HUES48 (cell line): ENCODE measurements at regions not wholly inside any gene's neighbourhood (a gene's known extent, or its start where the extent isn't known, plus 50 kb on each side); places are given as distances from the start of the nearest gene placed in this dataset.
"Not testable (repeated sequence)": the region's sequence is repeated elsewhere in the genome, so short reads cannot be mapped to it uniquely, and the experiment has no call there.

Source experiments
- H3K27ac ChIP-seq: one replicate; pipeline ENCODE4 v1.7.0; 2013; ENCODE audit warnings: low read depth, low read length, inconsistent platforms
- H3K27me3 ChIP-seq: 2 replicates; pipeline ENCODE4 v1.6.1; 2013; ENCODE audit warnings: mild to moderate bottlenecking, low read length; ENCODE audit not compliant: control insufficient read depth, insufficient read depth
- H3K36me3 ChIP-seq: 2 replicates; pipeline ENCODE4 v1.6.1; 2013; ENCODE audit warnings: low read length; ENCODE audit not compliant: control insufficient read depth, insufficient read depth
- H3K4me1 ChIP-seq: 2 replicates; pipeline ENCODE4 v1.6.1; 2013; ENCODE audit warnings: mild to moderate bottlenecking, low read length; ENCODE audit not compliant: control insufficient read depth, insufficient read depth
- H3K4me3 ChIP-seq: 2 replicates; pipeline ENCODE4 v1.5.1; 2013; ENCODE audit warnings: mild to moderate bottlenecking, low read depth, low read length
- H3K9ac ChIP-seq: 2 replicates; pipeline ENCODE4 v1.6.1; 2013; ENCODE audit warnings: mild to moderate bottlenecking, low read depth, low read length, moderate library complexity
- H3K9me3 ChIP-seq: 2 replicates; pipeline ENCODE4 v1.6.1; 2013; ENCODE audit warnings: low read length; ENCODE audit not compliant: control insufficient read depth, insufficient read depth

- Histone ChIP-seq H3K36me3 (peaks cover 63% of the 10 kb centered on the region), H3K9ac (no peak overlapping the region), H3K4me3 (no peak overlapping the region), H3K27me3 (no peaks in the 10 kb centered on the region), H3K27ac (no peak overlapping the region), H3K9me3 (no peaks in the 10 kb centered on the region), H3K4me1 (no peaks in the 10 kb centered on the region)
These were observed 79.3 kb downstream of the RFLNA start for GRCh38 chr12:124374147-124374546.

- H3K27ac ChIP-seq, H3K4me3 ChIP-seq, H3K4me1 ChIP-seq, H3K27me3 ChIP-seq, H3K9ac ChIP-seq, H3K9me3 ChIP-seq: not testable (repeated sequence)
- H3K36me3 ChIP-seq: peaks cover 59% of the 10 kb centered on the region
These were observed 78.8 kb downstream of the RFLNA start for GRCh38 chr12:124373701-124374100.

DNA sequence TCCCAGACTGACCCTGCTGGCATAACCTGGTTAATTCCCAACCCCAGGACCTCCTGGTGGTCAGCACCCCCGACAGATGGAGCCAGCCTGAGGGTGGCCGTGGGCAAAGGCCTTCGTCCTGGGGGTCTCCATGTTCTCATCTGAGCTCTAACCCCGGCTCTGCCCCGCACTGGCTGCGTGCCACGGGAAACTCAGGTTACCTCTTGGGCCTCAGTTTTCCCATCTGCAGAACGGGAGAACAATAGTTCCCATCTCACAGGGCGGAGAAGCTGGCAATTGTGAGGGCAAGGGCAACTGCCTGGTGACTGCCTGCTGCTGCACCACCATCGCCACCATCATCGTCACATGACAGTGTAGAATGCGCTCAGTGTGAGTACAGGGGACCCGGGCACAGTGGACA, 77.9 kb downstream of the RFLNA start:
- Histone ChIP-seq H3K9ac (no peak overlapping the region), H3K27ac (no peak overlapping the region), H3K9me3 (no peaks in the 10 kb centered on the region), H3K36me3 (peaks cover 57% of the 10 kb centered on the region), H3K4me3 (no peak overlapping the region), H3K4me1 (no peaks in the 10 kb centered on the region), H3K27me3 (no peaks in the 10 kb centered on the region)

DNA sequence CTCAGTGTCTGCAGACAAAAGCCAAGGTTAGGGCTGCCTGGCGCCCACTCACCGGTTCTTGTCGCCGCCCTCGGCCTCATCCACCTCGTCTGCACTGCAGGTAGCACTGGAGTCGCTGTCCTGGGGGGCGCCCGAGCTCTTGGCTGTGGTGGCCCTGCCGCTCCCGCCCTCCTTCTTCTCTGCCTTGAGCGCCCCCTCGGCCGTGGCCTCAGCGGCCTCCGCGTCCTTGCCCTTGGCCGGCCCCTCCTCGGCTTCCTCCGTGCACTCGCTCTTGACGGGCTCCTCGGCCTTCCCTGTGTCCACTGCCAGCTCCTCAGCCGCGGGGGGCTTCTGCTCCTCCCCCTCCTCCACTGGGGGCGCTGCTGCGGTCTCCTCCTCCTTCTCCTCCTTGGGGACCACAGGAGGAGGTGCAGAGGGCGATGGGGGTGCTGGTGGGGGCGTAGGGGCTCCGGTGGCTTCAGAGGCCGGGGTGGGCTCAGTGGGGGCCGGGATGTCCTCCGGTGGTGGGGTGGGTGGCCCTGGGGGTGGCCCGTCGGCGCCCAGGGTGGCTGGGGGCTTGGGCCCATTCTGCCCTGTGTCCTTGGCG, 77.2 kb downstream of the RFLNA start:
- no peak overlapping the region for H3K9ac ChIP-seq
- H3K9me3 ChIP-seq: no peaks in the 10 kb centered on the region
- H3K27ac ChIP-seq: no peak overlapping the region
- no peak overlapping the region for H3K4me3 ChIP-seq
- H3K27me3 ChIP-seq: no peaks in the 10 kb centered on the region
- H3K4me1 ChIP-seq: no peaks in the 10 kb centered on the region
- peaks cover 54% of the 10 kb centered on the region for H3K36me3 ChIP-seq

- Histone ChIP-seq H3K36me3 (peaks cover 54% of the 10 kb centered on the region), H3K27me3 (no peaks in the 10 kb centered on the region), H3K9me3 (no peaks in the 10 kb centered on the region), H3K9ac (no peak overlapping the region), H3K27ac (no peak overlapping the region), H3K4me3 (no peak overlapping the region), H3K4me1 (no peaks in the 10 kb centered on the region)
These were observed 76.5 kb downstream of the RFLNA start for GRCh38 chr12:124371366-124371765.

GRCh38 chr12:124370851-124371250, 76.0 kb downstream of the RFLNA start:
- H3K9ac ChIP-seq: no peak overlapping the region
- no peak overlapping the region for H3K4me3 ChIP-seq
- H3K4me1 ChIP-seq: no peaks in the 10 kb centered on the region
- H3K27me3 ChIP-seq: no peaks in the 10 kb centered on the region
- peaks cover 56% of the 10 kb centered on the region for H3K36me3 ChIP-seq
- H3K9me3 ChIP-seq: no peaks in the 10 kb centered on the region
- H3K27ac ChIP-seq: no peak overlapping the region

- no peak overlapping the region for H3K4me3 ChIP-seq
- no peaks in the 10 kb centered on the region for H3K4me1 ChIP-seq
- no peaks in the 10 kb centered on the region for H3K27me3 ChIP-seq
- no peak overlapping the region for H3K27ac ChIP-seq
- no peaks in the 10 kb centered on the region for H3K9me3 ChIP-seq
- peaks cover 60% of the 10 kb centered on the region for H3K36me3 ChIP-seq
- H3K9ac ChIP-seq: no peak overlapping the region
These were observed 75.5 kb downstream of the RFLNA start for GRCh38 chr12:124370384-124370783.

DNA sequence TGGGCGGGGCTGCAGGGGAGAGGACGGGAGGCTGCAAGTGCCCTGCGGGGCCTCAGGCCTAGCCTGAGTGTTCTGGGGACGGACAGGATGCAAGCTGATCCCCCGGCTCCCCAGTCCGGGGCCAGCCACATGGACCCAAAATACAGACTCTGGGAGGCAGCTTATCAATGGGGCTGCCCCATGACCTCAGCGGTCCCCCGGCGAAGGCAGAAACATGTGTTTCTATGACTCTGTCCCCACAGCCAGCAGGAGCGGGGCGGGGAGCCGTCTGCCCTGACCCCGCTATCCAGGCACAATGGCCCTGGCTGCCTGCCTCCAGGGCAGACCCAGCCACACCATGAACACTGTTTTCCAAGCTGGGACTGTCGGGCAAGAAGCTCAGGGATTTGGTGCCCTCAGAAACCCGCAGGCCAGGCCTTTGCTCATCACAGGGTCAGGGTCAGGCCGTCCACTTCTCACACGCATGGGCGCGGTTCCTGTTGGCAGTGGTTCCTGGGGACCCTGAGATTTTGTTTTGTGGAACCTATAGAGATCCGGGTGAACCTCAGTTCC, 75.0 kb downstream of the RFLNA start:
- peaks cover 59% of the 10 kb centered on the region for H3K36me3 ChIP-seq
- no peak overlapping the region for H3K4me3 ChIP-seq
- no peaks in the 10 kb centered on the region for H3K9me3 ChIP-seq
- H3K9ac ChIP-seq: no peak overlapping the region
- no peak overlapping the region for H3K27ac ChIP-seq
- no peaks in the 10 kb centered on the region for H3K4me1 ChIP-seq
- H3K27me3 ChIP-seq: no peaks in the 10 kb centered on the region

- Histone ChIP-seq H3K9ac (no peak overlapping the region), H3K4me1 (no peaks in the 10 kb centered on the region), H3K36me3 (peaks cover 52% of the 10 kb centered on the region)
These were observed 74.3 kb downstream of the RFLNA start for GRCh38 chr12:124369055-124369826.

DNA sequence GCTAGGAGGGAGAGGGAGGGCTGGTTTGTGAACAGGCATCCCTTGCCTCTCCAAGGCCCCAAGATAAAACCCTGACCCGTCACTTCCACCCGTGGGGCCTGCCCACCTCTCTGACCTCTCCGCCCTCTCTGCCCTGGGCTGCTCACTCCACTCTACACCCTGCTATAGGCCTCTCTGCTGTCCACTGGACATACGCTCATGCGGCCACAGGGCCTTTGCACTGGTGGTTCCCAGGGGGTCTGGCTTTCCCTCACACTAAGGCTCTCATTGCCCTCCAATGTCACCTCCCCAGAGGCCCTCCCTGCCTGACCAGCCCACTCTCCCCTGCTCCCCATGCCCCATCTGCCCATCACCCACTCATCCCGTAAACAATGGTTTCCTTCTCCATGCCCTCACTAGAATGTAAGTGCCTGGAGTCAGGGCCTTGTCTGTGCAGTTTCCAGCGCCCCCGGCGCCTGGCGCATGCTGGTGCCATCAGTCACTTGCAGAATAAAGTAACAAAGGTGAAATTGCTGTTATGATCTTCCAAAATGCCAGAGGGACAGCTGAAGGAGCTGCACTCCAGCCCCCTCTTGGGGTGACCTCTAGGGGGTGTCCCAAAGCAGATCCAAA, 73.6 kb downstream of the RFLNA start:
- no peaks in the 10 kb centered on the region for H3K9me3 ChIP-seq
- H3K27ac ChIP-seq: no peak overlapping the region
- H3K27me3 ChIP-seq: no peaks in the 10 kb centered on the region
- H3K4me3 ChIP-seq: no peak overlapping the region
- H3K9ac ChIP-seq: no peak overlapping the region
- peaks cover 48% of the 10 kb centered on the region for H3K36me3 ChIP-seq
- H3K4me1 ChIP-seq: no peaks in the 10 kb centered on the region

More at GRCh38 chr12:124369055-124369826, 74.3 kb downstream of the RFLNA start:
- Histone ChIP-seq H3K4me3 (no peak overlapping the region), H3K27ac (no peak overlapping the region), H3K27me3 (no peaks in the 10 kb centered on the region), H3K9me3 (no peaks in the 10 kb centered on the region)
